Sigmoid colon (tissue), 4 donors: ENCODE measurements at regions not wholly inside any gene's neighbourhood (a gene's known extent, or its start where the extent isn't known, plus 50 kb on each side); places are given as distances from the start of the nearest gene placed in this dataset.

Experiments
- EP300 ChIP-seq, 4 donors: sonication (generic); formaldehyde crosslinking; IDR thresholded peaks; one replicate each; pipeline ENCODE4 v1.6.1; 2017; ENCODE audit warnings: antibody characterized with exemption in 4 of 4
- POLR2A ChIP-seq, 2 donors: fragments of 450-650 bp; IDR thresholded peaks; one replicate each; pipeline ENCODE4 v1.6.1; 2016; ENCODE audit warnings: antibody characterized with exemption in 2 of 2, mild to moderate bottlenecking in 2 of 2, moderate library complexity in 2 of 2
- POLR2AphosphoS5 ChIP-seq, 4 donors: sonication (generic); formaldehyde crosslinking; IDR thresholded peaks; one replicate each; pipeline ENCODE4 v1.6.1; 2017; ENCODE audit warnings: antibody characterized with exemption in 4 of 4
- TF ChIP-seq, protein P1 (sequence below), 4 experiments: fragments of 450-650 bp in 3 of 4; fragments of 200-600 bp in 1 of 4; IDR thresholded peaks; one replicate each; pipeline ENCODE4 v1.5.1; 2016 to 2019; ENCODE audit warnings: antibody characterized with exemption in 4 of 4, mild to moderate bottlenecking in 3 of 4, moderate library complexity in 2 of 4

DNA sequence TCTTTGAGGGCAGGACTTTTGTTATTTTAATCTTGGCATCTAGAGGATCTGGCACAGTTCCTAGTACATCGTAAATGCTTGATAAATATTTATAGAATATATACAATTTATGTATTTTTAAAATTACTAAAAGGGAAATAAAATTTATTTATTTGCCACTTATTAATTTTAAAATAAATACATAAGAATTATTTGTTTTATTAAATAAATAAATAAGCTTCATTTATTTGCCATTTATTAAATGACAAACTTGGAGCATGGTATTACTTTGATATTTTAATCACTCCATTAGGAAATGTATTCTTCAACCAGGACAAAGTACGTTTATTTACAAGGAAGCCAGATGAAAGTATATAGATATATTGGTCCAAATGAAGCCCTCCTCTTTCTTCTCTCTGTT, 118.7 kb upstream of the LRIG3 start:
- TF ChIP-seq, protein P1, sequence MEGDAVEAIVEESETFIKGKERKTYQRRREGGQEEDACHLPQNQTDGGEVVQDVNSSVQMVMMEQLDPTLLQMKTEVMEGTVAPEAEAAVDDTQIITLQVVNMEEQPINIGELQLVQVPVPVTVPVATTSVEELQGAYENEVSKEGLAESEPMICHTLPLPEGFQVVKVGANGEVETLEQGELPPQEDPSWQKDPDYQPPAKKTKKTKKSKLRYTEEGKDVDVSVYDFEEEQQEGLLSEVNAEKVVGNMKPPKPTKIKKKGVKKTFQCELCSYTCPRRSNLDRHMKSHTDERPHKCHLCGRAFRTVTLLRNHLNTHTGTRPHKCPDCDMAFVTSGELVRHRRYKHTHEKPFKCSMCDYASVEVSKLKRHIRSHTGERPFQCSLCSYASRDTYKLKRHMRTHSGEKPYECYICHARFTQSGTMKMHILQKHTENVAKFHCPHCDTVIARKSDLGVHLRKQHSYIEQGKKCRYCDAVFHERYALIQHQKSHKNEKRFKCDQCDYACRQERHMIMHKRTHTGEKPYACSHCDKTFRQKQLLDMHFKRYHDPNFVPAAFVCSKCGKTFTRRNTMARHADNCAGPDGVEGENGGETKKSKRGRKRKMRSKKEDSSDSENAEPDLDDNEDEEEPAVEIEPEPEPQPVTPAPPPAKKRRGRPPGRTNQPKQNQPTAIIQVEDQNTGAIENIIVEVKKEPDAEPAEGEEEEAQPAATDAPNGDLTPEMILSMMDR (IDR thresholded peaks at IDR 0.05), result no peak
- no peak for TF ChIP-seq POLR2A (IDR thresholded peaks at IDR 0.05)
- TF ChIP-seq POLR2AphosphoS5 (IDR thresholded peaks at IDR 0.05), result no peak
- no peak for TF ChIP-seq EP300 (IDR thresholded peaks at IDR 0.05)
